Loucy (cell line): ENCODE measurements at regions not wholly inside any gene's neighbourhood (a gene's known extent, or its start where the extent isn't known, plus 50 kb on each side); places are given as distances from the start of the nearest gene placed in this dataset.
"Not testable (repeated sequence)": the region's sequence is repeated elsewhere in the genome, so short reads cannot be mapped to it uniquely, and the experiment has no call there.

Source experiments
- H2AFZ ChIP-seq: fragments of 200-600 bp; sonication (generic); 2 replicates; pipeline ENCODE4 v1.6.0; 2016; ENCODE audit warnings: antibody characterized with exemption, mild to moderate bottlenecking, low read length, moderate library complexity
- H3F3A ChIP-seq: fragments of 200-600 bp; 2 replicates; pipeline ENCODE4 v1.6.0; 2016; ENCODE audit warnings: antibody characterized with exemption, low read depth, mild to moderate bottlenecking
- H3K27me3 ChIP-seq: fragments of 200-600 bp; sonication (generic); 2 replicates; pipeline ENCODE4 v1.6.1; 2014; ENCODE audit warnings: low read length, mild to moderate bottlenecking; ENCODE audit not compliant: insufficient read depth, poor library complexity, severe bottlenecking
- H3K36me3 ChIP-seq: fragments of 200-600 bp; sonication (generic); 2 replicates; pipeline ENCODE4 v1.6.1; 2016; ENCODE audit warnings: low read length; ENCODE audit not compliant: insufficient read depth
- H3K4me1 ChIP-seq: fragments of 200-600 bp; sonication (generic); 2 replicates; pipeline ENCODE4 v1.5.1; 2014; ENCODE audit warnings: low read length, mild to moderate bottlenecking; ENCODE audit not compliant: insufficient read depth, poor library complexity, severe bottlenecking
- H3K4me2 ChIP-seq: fragments of 200-600 bp; sonication (generic); 2 replicates; pipeline ENCODE4 v1.6.0; 2014; ENCODE audit warnings: antibody characterized with exemption, low read length, low read depth, mild to moderate bottlenecking; ENCODE audit not compliant: poor library complexity, severe bottlenecking
- H3K4me3 ChIP-seq: fragments of 200-600 bp; sonication (generic); 2 replicates; pipeline ENCODE4 v1.5.1; 2014; ENCODE audit warnings: low read length, mild to moderate bottlenecking, mixed read lengths; ENCODE audit not compliant: poor library complexity, severe bottlenecking
- H3K79me2 ChIP-seq: fragments of 200-600 bp; sonication (generic); 2 replicates; pipeline ENCODE4 v1.6.1; 2014; ENCODE audit warnings: low read length; ENCODE audit not compliant: insufficient read depth
- H3K9ac ChIP-seq: fragments of 200-600 bp; sonication (generic); 2 replicates; pipeline ENCODE4 v1.6.0; 2014; ENCODE audit warnings: mild to moderate bottlenecking, low read depth, low read length, moderate library complexity; ENCODE audit not compliant: poor library complexity, severe bottlenecking
- H3K9me2 ChIP-seq: fragments of 200-600 bp; sonication (generic); replicated peaks from 2 replicates; pipeline ENCODE4 v1.6.1; 2016; ENCODE audit warnings: low read depth, low read length, mixed read lengths
- H3K9me3 ChIP-seq: fragments of 200-600 bp; sonication (generic); 2 replicates; pipeline ENCODE4 v1.6.1; 2014; ENCODE audit warnings: mild to moderate bottlenecking, antibody characterized with exemption, low read length, low read depth; ENCODE audit not compliant: insufficient read depth
- H4K20me1 ChIP-seq: fragments of 200-600 bp; sonication (generic); 2 replicates; pipeline ENCODE4 v1.6.0; 2014; ENCODE audit warnings: antibody characterized with exemption, low read length, mild to moderate bottlenecking; ENCODE audit not compliant: insufficient read depth, poor library complexity, severe bottlenecking
- CTCF ChIP-seq: fragments of 200-600 bp; sonication (generic); conservative IDR thresholded peaks from 2 replicates; pipeline ENCODE4 v1.5.1; 2014; ENCODE audit warnings: mild to moderate bottlenecking, antibody characterized with exemption, low read length
- EZH2phosphoT487 ChIP-seq: fragments of 200-600 bp; IDR thresholded peaks from 2 replicates; pipeline ENCODE4 v1.6.1; 2018; ENCODE audit warnings: antibody characterized with exemption, mild to moderate bottlenecking, moderate library complexity, borderline replicate concordance

- no peaks in the 10 kb centered on the region for H3K36me3 ChIP-seq
- no peak overlapping the region for H3K4me3 ChIP-seq
- H3F3A ChIP-seq: no peaks in the 10 kb centered on the region
- TF ChIP-seq CTCF (0 out of 2 replicates have a peak, but pooled peaks have one; percentile 16), EZH2phosphoT487 (no peak)
- H3K4me1 ChIP-seq: no peaks in the 10 kb centered on the region
- no peak overlapping the region for H3K4me2 ChIP-seq
- H3K79me2 ChIP-seq: no peaks in the 10 kb centered on the region
- peaks cover 10% of the 10 kb centered on the region; the same call in 1 of the 2 replicates for H3K9me3 ChIP-seq
- no peaks in the 10 kb centered on the region for H4K20me1 ChIP-seq
- no peak overlapping the region for H3K9ac ChIP-seq
- H3K27me3 ChIP-seq: no peaks in the 10 kb centered on the region
- no peak overlapping the region for H2AFZ ChIP-seq
- no peaks in the 10 kb centered on the region for H3K9me2 ChIP-seq
These were observed 583.9 kb downstream of the NTRK3 start for GRCh38 chr15:87672309-87673288.

DNA sequence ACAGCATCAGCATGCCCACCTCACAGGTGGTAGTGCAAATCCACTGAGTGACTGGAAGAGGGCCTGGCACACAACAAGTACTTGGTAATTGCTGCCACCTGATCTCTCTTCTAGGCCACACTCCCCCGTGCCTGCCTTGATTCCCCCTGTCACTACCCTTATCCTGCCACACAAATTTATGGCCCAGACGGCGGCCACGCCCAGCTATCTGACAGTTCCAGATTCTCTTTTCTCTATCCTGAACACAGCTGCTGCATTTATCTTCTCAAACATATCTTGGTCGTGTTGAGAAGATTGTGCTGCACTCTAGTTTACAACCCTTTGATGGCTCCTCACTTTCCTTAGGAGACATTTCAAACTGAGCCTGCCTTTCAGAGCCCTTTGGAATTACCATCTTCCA, 585.2 kb downstream of the NTRK3 start:
- no peaks in the 10 kb centered on the region for H3K27me3 ChIP-seq
- no peaks in the 10 kb centered on the region for H4K20me1 ChIP-seq
- no peaks in the 10 kb centered on the region for H3F3A ChIP-seq
- H3K4me1 ChIP-seq: no peaks in the 10 kb centered on the region
- H3K9me3 ChIP-seq: peaks cover 10% of the 10 kb centered on the region; the same call in 1 of the 2 replicates
- no peak overlapping the region for H3K4me3 ChIP-seq
- TF ChIP-seq CTCF (no peak), EZH2phosphoT487 (no peak)
- H3K9me2 ChIP-seq: no peaks in the 10 kb centered on the region
- H3K36me3 ChIP-seq: no peaks in the 10 kb centered on the region
- H2AFZ ChIP-seq: no peak overlapping the region
- no peak overlapping the region for H3K4me2 ChIP-seq
- H3K9ac ChIP-seq: no peak overlapping the region
- H3K79me2 ChIP-seq: no peaks in the 10 kb centered on the region

- H3K4me3 ChIP-seq: no peak overlapping the region
- no peaks in the 10 kb centered on the region for H3K27me3 ChIP-seq
- no peak overlapping the region for H2AFZ ChIP-seq
- peaks cover 10% of the 10 kb centered on the region; the same call in 1 of the 2 replicates for H3K9me3 ChIP-seq
- H3F3A ChIP-seq: no peaks in the 10 kb centered on the region
- H3K36me3 ChIP-seq: no peaks in the 10 kb centered on the region
- no peaks in the 10 kb centered on the region for H3K4me1 ChIP-seq
- TF ChIP-seq EZH2phosphoT487 (no peak), CTCF (no peak)
- no peaks in the 10 kb centered on the region for H4K20me1 ChIP-seq
- no peaks in the 10 kb centered on the region for H3K79me2 ChIP-seq
- H3K4me2 ChIP-seq: no peak overlapping the region
- no peaks in the 10 kb centered on the region for H3K9me2 ChIP-seq
- H3K9ac ChIP-seq: no peak overlapping the region
These were observed 586.7 kb downstream of the NTRK3 start for GRCh38 chr15:87669846-87670245.

DNA sequence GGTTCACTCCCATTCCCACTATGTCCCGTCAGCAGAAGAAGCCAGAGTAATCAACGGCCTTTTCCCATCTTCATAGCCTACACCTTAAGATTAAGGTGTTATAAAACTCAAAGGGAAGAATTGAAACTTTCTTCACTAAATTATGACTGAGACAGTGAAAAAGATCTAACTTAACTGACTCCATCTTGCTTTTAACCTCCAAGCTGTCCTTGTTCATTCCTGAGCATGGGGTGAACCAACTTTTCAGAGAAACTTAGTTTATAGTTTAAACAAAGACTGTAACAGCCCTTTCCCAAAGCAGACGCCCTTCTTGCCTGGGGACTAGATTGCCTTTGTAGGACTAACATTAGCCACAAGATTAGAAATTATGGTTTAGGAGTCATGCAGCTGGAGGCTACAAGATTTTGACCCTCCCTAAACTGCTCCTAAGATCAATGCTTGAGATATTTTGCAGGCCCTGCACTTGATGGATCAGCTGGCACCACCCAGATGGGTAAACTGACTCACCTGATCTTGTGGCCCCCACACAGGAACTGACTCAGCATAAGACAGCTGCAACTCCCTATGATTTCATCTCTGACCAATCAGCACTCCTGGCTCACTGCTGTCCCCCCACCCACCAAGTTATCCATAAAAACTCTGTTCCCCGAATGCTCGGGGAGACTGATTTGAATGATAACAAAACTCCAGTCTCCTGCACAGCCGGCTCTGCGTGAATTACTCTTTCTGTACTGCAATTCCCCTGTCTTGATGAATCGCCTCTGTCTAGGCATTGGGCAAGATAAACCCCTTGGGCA, 587.6 kb downstream of the NTRK3 start:
- not testable (repeated sequence) for H2AFZ ChIP-seq, H3K36me3 ChIP-seq, H4K20me1 ChIP-seq, H3K4me3 ChIP-seq, H3K9me2 ChIP-seq, H3K4me2 ChIP-seq, H3K27me3 ChIP-seq, H3F3A ChIP-seq, H3K9ac ChIP-seq, H3K4me1 ChIP-seq, H3K79me2 ChIP-seq
- H3K9me3 ChIP-seq: peaks cover 11% of the 10 kb centered on the region; the same call in 1 of the 2 replicates
